ENCODE measurements at regions not wholly inside any gene's neighbourhood (a gene's known extent, or its start where the extent isn't known, plus 50 kb on each side); places are given as distances from the start of the nearest gene placed in this dataset.

- POLR2A ChIA-PET: no interaction called here
- no TSS peak for BruUV-seq (replicated peaks)
These were observed 112.2 kb upstream of the FMN2 start for GRCh38 chr1:239979456-239979855.

GRCh38 chr1:239982762-239983161 is 108.9 kb upstream of the FMN2 start:
- no peaks in the 10 kb centered on the region for H3K9me3 ChIP-seq (ENCODE audit: control insufficient read depth, insufficient read depth, low read depth, low read length)
- no peaks in the 10 kb centered on the region for H3K27me3 ChIP-seq (ENCODE audit: control insufficient read depth, insufficient read depth, low read length)
- in situ Hi-C loops (cut with HindIII; ENCODE audit: low pct_unique_long_range_greater_than_20kb, low sequenced_read_pairs) (no loop called here), intact Hi-C loops (cut with micrococcal nuclease; ENCODE audit: unreplicated experiment) (no loop called here)
- TF ChIP-seq REST (IDR thresholded peaks at IDR 0.05; ENCODE audit: insufficient read depth in 1 of 2, low read depth in 2 of 2, low read length in 1 of 2) (no peak), POLR2AphosphoS5 (IDR thresholded peaks at IDR 0.05; ENCODE audit: low read depth, low read length) (no peak), TCF7L2 (IDR thresholded peaks at IDR 0.05; ENCODE audit: low read depth, low read length) (no peak), SIN3A (IDR thresholded peaks at IDR 0.05; ENCODE audit: borderline replicate concordance, insufficient read depth, low read depth, low read length) (no peak), CTCF (IDR thresholded peaks at IDR 0.05) (no peak)
- H3K4me3 ChIP-seq (ENCODE audit: low read depth in 2 of 2, low read length in 2 of 2): no peak overlapping the region
- DNase-seq (ENCODE audit: low read depth, low spot score): no peak
- H3K27ac ChIP-seq (ENCODE audit: low read length): no peak overlapping the region
- no peak for ATAC-seq
- ChIA-PET CTCF (no interaction called here), POLR2A (no interaction called here)
- H3K4me1 ChIP-seq (ENCODE audit: control insufficient read depth, insufficient read depth, low read length): no peaks in the 10 kb centered on the region
- H3K36me3 ChIP-seq (ENCODE audit: control insufficient read depth, insufficient read depth, low read length): no peaks in the 10 kb centered on the region
- no TSS peak for BruUV-seq (replicated peaks)

More at GRCh38 chr1:239979456-239979855, 112.2 kb upstream of the FMN2 start:
- intact Hi-C loops (cut with micrococcal nuclease; ENCODE audit: unreplicated experiment) (no loop called here), in situ Hi-C loops (cut with HindIII; ENCODE audit: low pct_unique_long_range_greater_than_20kb, low sequenced_read_pairs) (no loop called here)
- ATAC-seq (no peak), DNase-seq (ENCODE audit: low read depth, low spot score) (no peak)
- Histone ChIP-seq H3K27ac (ENCODE audit: low read length) (no peak overlapping the region), H3K4me3 (ENCODE audit: low read depth in 2 of 2, low read length in 2 of 2) (no peak overlapping the region), H3K36me3 (ENCODE audit: control insufficient read depth, insufficient read depth, low read length) (no peaks in the 10 kb centered on the region), H3K4me1 (ENCODE audit: control insufficient read depth, insufficient read depth, low read length) (no peaks in the 10 kb centered on the region), H3K27me3 (ENCODE audit: control insufficient read depth, insufficient read depth, low read length) (no peaks in the 10 kb centered on the region), H3K9me3 (ENCODE audit: control insufficient read depth, insufficient read depth, low read depth, low read length) (peaks cover 4% of the 10 kb centered on the region; the same call in 1 of the 2 replicates)
- TF ChIP-seq CTCF (IDR thresholded peaks at IDR 0.05) (no peak), REST (IDR thresholded peaks at IDR 0.05; ENCODE audit: insufficient read depth in 1 of 2, low read depth in 2 of 2, low read length in 1 of 2) (no peak), TCF7L2 (IDR thresholded peaks at IDR 0.05; ENCODE audit: low read depth, low read length) (no peak), POLR2AphosphoS5 (IDR thresholded peaks at IDR 0.05; ENCODE audit: low read depth, low read length) (no peak), SIN3A (IDR thresholded peaks at IDR 0.05; ENCODE audit: borderline replicate concordance, insufficient read depth, low read depth, low read length) (no peak)
- CTCF ChIA-PET: no interaction called here
